ENCODE measurements at regions not wholly inside any gene's neighbourhood (a gene's known extent, or its start where the extent isn't known, plus 50 kb on each side); places are given as distances from the start of the nearest gene placed in this dataset.
"Not testable (repeated sequence)": the region's sequence is repeated elsewhere in the genome, so short reads cannot be mapped to it uniquely, and the experiment has no call there.

GRCh38 chr12:48409938-48410337 is 59.2 kb upstream of the ZNF641 start:
- intact Hi-C loops (cut with DNase I; ENCODE audit: low total_unique reads); H3K36me3 ChIP-seq; H3K27ac ChIP-seq; H3K4me3 ChIP-seq; DNase-seq: not testable (repeated sequence)
- 54 to 72% (median 69%) methylated on average over 3 of the region's 3 CpGs; no CpG with 5 or more reads in 1 of the 5 donors for WGBS, 5 donors
- peak in 1 of 11 experiments; percentile 5 for TF ChIP-seq CTCF (IDR thresholded peaks at IDR 0.05 in 8 of 11, conservative IDR thresholded peaks at IDR 0.05 in 3 of 11)
- peaks cover 0 to 10% (median 0%) of the 10 kb centered on the region in 8 donors for H3K9me3 ChIP-seq
- peaks cover 0 to 14% (median 0%) of the 10 kb centered on the region in 7 donors for H3K27me3 ChIP-seq (replicated peaks in 1 of 7)
- H3K4me1 ChIP-seq = peaks cover 0 to 21% (median 5%) of the 10 kb centered on the region in 6 donors

GRCh38 chr12:48413388-48413787 is 59.0 kb upstream of the ANP32D start:
- intact Hi-C loops (cut with DNase I; ENCODE audit: low total_unique reads) = no loop called here
- 75 to 89% (median 77%) methylated on average over 3 of the region's 3 CpGs for WGBS, 5 donors
- Histone ChIP-seq H3K27me3 (replicated peaks in 1 of 7) (peaks cover 0 to 14% (median 0%) of the 10 kb centered on the region in 7 donors), H3K4me1 (peaks cover 0 to 21% (median 5%) of the 10 kb centered on the region in 6 donors), H3K36me3 (no peaks in the 10 kb centered on the region), H3K9me3 (peaks cover 0 to 10% (median 0%) of the 10 kb centered on the region in 8 donors), H3K4me3 (no peak overlapping the region), H3K27ac (peak overlapping the region in 5 of 8 donors; percentile 34 to 66 (median 51))
- no peak for DNase-seq
- TF ChIP-seq CTCF (IDR thresholded peaks at IDR 0.05 in 8 of 11, conservative IDR thresholded peaks at IDR 0.05 in 3 of 11) (no peak), POLR2AphosphoS5 (IDR thresholded peaks at IDR 0.05) (no peak), POLR2A (IDR thresholded peaks at IDR 0.05) (no peak)

- Histone ChIP-seq H3K9me3 (peaks cover 0 to 8% (median 0%) of the 10 kb centered on the region in 8 donors), H3K4me3 (no peak overlapping the region)
Measured at GRCh38 chr12:48414021-48414420, 58.3 kb upstream of the ANP32D start.

More at GRCh38 chr12:48414021-48414420, 58.3 kb upstream of the ANP32D start:
- H3K27ac ChIP-seq = peak overlapping the region in 7 of 8 donors; percentile 36 to 66 (median 50)
- intact Hi-C loops (cut with DNase I; ENCODE audit: low total_unique reads) = no loop called here
- TF ChIP-seq CTCF (IDR thresholded peaks at IDR 0.05 in 8 of 11, conservative IDR thresholded peaks at IDR 0.05 in 3 of 11) (no peak), POLR2A (IDR thresholded peaks at IDR 0.05) (no peak), POLR2AphosphoS5 (IDR thresholded peaks at IDR 0.05) (no peak)
- DNase-seq = no peak
- WGBS, 5 donors = 56 to 74% (median 62%) methylated on average over 4 of the region's 4 CpGs
- H3K27me3 ChIP-seq (replicated peaks in 1 of 7) = peaks cover 0 to 14% (median 0%) of the 10 kb centered on the region in 7 donors
- H3K4me1 ChIP-seq = peaks cover 0 to 21% (median 5%) of the 10 kb centered on the region in 6 donors
- H3K36me3 ChIP-seq = no peaks in the 10 kb centered on the region
